ENCODE measurements at regions not wholly inside any gene's neighbourhood (a gene's known extent, or its start where the extent isn't known, plus 50 kb on each side); places are given as distances from the start of the nearest gene placed in this dataset.

DNA sequence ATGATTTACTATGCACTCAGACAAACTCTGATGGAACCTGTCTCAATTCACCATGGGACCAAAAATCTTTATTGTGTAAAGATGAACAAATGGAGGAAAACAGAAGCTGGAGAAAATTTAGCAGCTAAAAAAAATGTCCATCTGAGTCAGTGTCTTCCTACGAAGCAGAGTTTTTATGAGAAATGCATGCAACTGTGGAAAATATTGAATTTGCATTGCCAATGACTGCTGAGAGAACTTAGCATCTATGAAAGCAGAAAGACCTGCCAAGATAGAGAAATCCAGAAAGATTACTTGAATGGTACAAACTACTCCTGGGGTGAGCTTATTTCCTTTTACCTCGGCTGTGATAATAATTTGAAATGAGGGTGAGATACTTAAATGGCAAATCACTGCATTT, 289.7 kb upstream of the GCFC2 start:
- no peak for TF ChIP-seq CTCF (IDR thresholded peaks at IDR 0.05 in 4 of 5, conservative IDR thresholded peaks at IDR 0.05 in 1 of 5)
- TF ChIP-seq POLR2A (IDR thresholded peaks at IDR 0.05): no peak
